Heart right ventricle (tissue), 16 donors: ENCODE measurements at regions not wholly inside any gene's neighbourhood (a gene's known extent, or its start where the extent isn't known, plus 50 kb on each side); places are given as distances from the start of the nearest gene placed in this dataset.

ENCODE experiments used
- ATAC-seq, 8 donors: fragments of 200-7000 bp; cut with Tn5 transposase; one replicate each; pipeline ENCODE4 v1.9.1; 2020; ENCODE audit warnings: mild to moderate bottlenecking in 8 of 8, moderate library complexity in 8 of 8, moderate number of reproducible peaks in 1 of 8
- DNase-seq, 2 donors: peaks; one replicate each; pipeline ENCODE4 v3.0.0-alpha.2; 2020
- H3K27ac ChIP-seq, 10 donors: fragments of 200-600 bp; sonication (generic) in 2 of 10; one replicate each; pipeline versions ENCODE4 v1.5.0 to v1.8.0; 2020 to 2022; ENCODE audit warnings: mild to moderate bottlenecking in 3 of 10
- H3K27me3 ChIP-seq, 7 donors: fragments of 200-600 bp; one replicate each; pipeline ENCODE4 v1.8.0; 2021 to 2022; ENCODE audit warnings: mild to moderate bottlenecking in 2 of 7
- H3K36me3 ChIP-seq, 9 donors: fragments of 200-600 bp; sonication (generic) in 1 of 9; one replicate each; pipeline versions ENCODE4 v1.5.0 to v1.8.0; 2020 to 2022; ENCODE audit warnings: mild to moderate bottlenecking in 2 of 9
- H3K4me1 ChIP-seq, 9 donors: fragments of 200-600 bp; sonication (generic) in 1 of 9; one replicate each; pipeline versions ENCODE4 v1.5.0 to v1.8.0; 2020 to 2022; ENCODE audit warnings: mild to moderate bottlenecking in 4 of 9
- H3K4me3 ChIP-seq, 10 donors: fragments of 200-600 bp; sonication (generic) in 2 of 10; one replicate each; pipeline versions ENCODE4 v1.5.0 to v1.8.0; 2020 to 2022; ENCODE audit warnings: mild to moderate bottlenecking in 7 of 10, moderate library complexity in 2 of 10
- H3K9me3 ChIP-seq, 11 donors: fragments of 200-600 bp in 10 of 11; sonication (generic) in 2 of 11; one replicate each; pipeline versions ENCODE4 v1.5.0 to v1.8.0; 2013 to 2022; ENCODE audit warnings: mild to moderate bottlenecking in 2 of 11, control low read depth in 1 of 11, moderate library complexity in 1 of 11
- CTCF ChIP-seq, 9 donors: fragments of 200-600 bp; sonication (generic) in 2 of 9; IDR thresholded peaks; one replicate each; pipeline versions ENCODE4 v1.5.0 to v1.8.0; 2021 to 2022; ENCODE audit warnings: antibody characterized with exemption in 9 of 9, mild to moderate bottlenecking in 5 of 9, moderate library complexity in 1 of 9
- WGBS, 2 donors: extraction: QIAGEN DNeasy Blood & Tissue Kit; methylation state at CpG; one replicate each; pipeline ENCODE4 v1.1.7; 2013; ENCODE audit warnings: inconsistent platforms in 1 of 2; 5-methylcytosine and 5-hydroxymethylcytosine counted together
- intact Hi-C, 10 donors: fragments of 100-400 bp; cut with DNase I; formaldehyde crosslinking; loops; one replicate each; pipeline versions ENCODE4 v1.11.1 to v1.14.2; 2022
- donor health status: Arrhythmogenic right ventricular cardiomyopathy.
- donor health status: ischemic (EF 13 %, LVEDD 7.1; RV severe dilation, severe dysfunction).
- donor health status: healthy with polysubstance abuse.
- donor health status: DM: no; HTN: yes; CAD: no.
- donor health status: DM: no; HTN: no; CAD: no.
- donor health status: ischemic (EF 25% LVEDD 6.9; RV normal size, moderate dysfunction).
- donor health status: ischemic (EF 25% LVEDD 5.7; RV mildly dilated, moderate dysfunction).
- donor health status: healthy.
- donor health status: DM: yes; HTN: yes; CAD: no.
- donor health status: Ischemic cardiomyopathy.
- donor health status: ischemic (EF 35%, LVEDD 5.7; RV mildly dilated, moderate dysfunction).
- donor health status: nonischemic (EF 11% LVEDD 7.7; RV severe dilation, severe dysfunction).
- donor health status: DM: yes; HTN: yes; CAD: no.
- donor health status: PGD.
- donor health status: ischemic (EF 29% LVEDD 5.4; RV normal size, mild dysfunction).
- donor health status: nonischemic (EF 23%, LVEDD 6.1; RV moderate dilation, normal function).

- intact Hi-C loops = no loop called here
- Histone ChIP-seq H3K27ac (no peak overlapping the region), H3K27me3 (no peaks in the 10 kb centered on the region), H3K4me3 (no peak overlapping the region), H3K4me1 (no peaks in the 10 kb centered on the region), H3K9me3 (peaks cover 0 to 9% (median 0%) of the 10 kb centered on the region in 11 donors), H3K36me3 (no peaks in the 10 kb centered on the region)
- no peak for ATAC-seq
- 63 to 67% methylated on average over 2 of the region's 2 CpGs for WGBS, 2 donors
- TF ChIP-seq CTCF (IDR thresholded peaks at IDR 0.05) = no peak
- no peak for DNase-seq
These were observed 540.6 kb upstream of the GCFC2 start for GRCh38 chr2:76251342-76251741.

GRCh38 chr2:76247006-76247405, 536.3 kb upstream of the GCFC2 start:
- 72 to 80% methylated on average over 3 of the region's 3 CpGs for WGBS, 2 donors
- DNase-seq (no peak), ATAC-seq (no peak)

GRCh38 chr2:76211991-76212985, 501.6 kb upstream of the GCFC2 start:
- no peaks in the 10 kb centered on the region for H3K36me3 ChIP-seq
- intact Hi-C loops = no loop called here
- WGBS, 2 donors = 62 to 68% methylated on average over 5 of the region's 5 CpGs
- H3K4me3 ChIP-seq = no peak overlapping the region
- H3K27me3 ChIP-seq = no peaks in the 10 kb centered on the region
- no peak overlapping the region for H3K27ac ChIP-seq
- no peaks in the 10 kb centered on the region for H3K4me1 ChIP-seq
- ATAC-seq = no peak
- TF ChIP-seq CTCF (IDR thresholded peaks at IDR 0.05) = no peak
- no peaks in the 10 kb centered on the region for H3K9me3 ChIP-seq
- no peak for DNase-seq

More at GRCh38 chr2:76247006-76247405, 536.3 kb upstream of the GCFC2 start:
- H3K4me1 ChIP-seq = no peaks in the 10 kb centered on the region
- no peak overlapping the region for H3K27ac ChIP-seq
- H3K36me3 ChIP-seq = no peaks in the 10 kb centered on the region
- peaks cover 0 to 33% (median 0%) of the 10 kb centered on the region in 11 donors for H3K9me3 ChIP-seq
- intact Hi-C loops = no loop called here
- H3K4me3 ChIP-seq = no peak overlapping the region
- TF ChIP-seq CTCF (IDR thresholded peaks at IDR 0.05) = no peak
- H3K27me3 ChIP-seq = no peaks in the 10 kb centered on the region

GRCh38 chr2:76210551-76210950, 499.8 kb upstream of the GCFC2 start:
- H3K4me1 ChIP-seq = no peaks in the 10 kb centered on the region
- H3K9me3 ChIP-seq = no peaks in the 10 kb centered on the region
- no peak overlapping the region for H3K4me3 ChIP-seq
- no peaks in the 10 kb centered on the region for H3K36me3 ChIP-seq
- H3K27me3 ChIP-seq = no peaks in the 10 kb centered on the region
- 81 to 84% methylated on average over 3 of the region's 3 CpGs for WGBS, 2 donors
- TF ChIP-seq CTCF (IDR thresholded peaks at IDR 0.05) = no peak
- H3K27ac ChIP-seq = no peak overlapping the region
- intact Hi-C loops = no loop called here
- ATAC-seq (no peak), DNase-seq (no peak)
